ENCODE measurements at regions not wholly inside any gene's neighbourhood (a gene's known extent, or its start where the extent isn't known, plus 50 kb on each side); places are given as distances from the start of the nearest gene placed in this dataset.

DNA sequence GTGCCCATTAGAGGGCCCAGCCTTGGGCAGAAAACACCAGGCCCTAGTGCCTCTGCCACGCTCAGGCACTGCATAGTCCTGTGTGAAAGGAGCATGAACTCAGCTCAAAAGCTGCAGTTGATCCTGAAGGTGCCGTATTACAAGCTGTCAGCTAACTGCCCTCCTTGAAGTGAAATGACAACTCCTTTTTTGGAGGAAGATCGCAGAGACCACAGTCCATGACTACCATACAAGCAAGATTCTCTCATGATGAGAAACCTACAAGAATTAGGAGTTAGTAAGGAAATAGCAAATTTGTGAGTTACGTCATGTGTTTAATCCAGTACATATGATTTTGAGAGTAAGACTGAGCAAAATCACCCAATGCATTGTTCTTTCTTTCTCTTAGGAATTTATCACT, 513.9 kb upstream of the NR2F2 start:
- no peak for DNase-seq

DNA sequence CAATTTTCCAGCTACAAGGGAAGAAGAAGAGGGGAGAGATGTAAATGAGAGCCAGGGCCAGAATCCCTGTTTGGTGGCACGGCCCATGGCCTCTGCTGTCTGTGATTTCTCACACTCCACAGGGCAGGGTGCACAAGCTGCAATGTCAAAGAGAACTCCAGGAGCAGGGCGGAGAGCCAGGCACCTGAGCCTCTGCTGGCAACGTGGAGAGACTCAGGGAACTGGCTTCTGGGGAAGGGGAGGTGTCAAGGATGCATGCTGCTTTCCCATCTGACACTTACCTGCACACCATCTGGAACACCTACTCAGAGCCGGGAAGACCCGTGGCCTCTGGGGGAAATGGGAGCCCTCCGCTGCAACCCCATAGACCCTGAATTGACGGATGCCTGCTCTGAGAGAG, 507.5 kb upstream of the NR2F2 start:
- no peak for DNase-seq

DNA sequence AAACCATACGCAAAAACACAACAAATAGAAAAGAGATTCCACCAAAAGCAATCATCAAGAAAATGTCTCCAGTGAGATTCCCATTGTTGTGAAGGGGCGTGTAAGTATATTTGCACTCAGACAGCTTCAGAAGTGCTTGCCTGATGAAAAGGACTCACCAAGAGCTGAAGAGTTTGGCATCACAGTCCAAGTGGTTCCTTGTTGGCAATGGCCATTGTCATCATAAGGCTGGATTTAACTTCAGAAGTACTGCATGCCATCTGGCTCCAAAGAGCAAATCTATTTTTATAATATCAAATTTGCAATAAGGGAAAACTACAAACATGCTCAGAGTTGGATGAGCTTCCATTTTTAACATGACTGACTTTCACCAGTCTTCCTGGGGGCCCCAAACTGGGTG, 505.3 kb upstream of the NR2F2 start:
- no peak for DNase-seq

DNA sequence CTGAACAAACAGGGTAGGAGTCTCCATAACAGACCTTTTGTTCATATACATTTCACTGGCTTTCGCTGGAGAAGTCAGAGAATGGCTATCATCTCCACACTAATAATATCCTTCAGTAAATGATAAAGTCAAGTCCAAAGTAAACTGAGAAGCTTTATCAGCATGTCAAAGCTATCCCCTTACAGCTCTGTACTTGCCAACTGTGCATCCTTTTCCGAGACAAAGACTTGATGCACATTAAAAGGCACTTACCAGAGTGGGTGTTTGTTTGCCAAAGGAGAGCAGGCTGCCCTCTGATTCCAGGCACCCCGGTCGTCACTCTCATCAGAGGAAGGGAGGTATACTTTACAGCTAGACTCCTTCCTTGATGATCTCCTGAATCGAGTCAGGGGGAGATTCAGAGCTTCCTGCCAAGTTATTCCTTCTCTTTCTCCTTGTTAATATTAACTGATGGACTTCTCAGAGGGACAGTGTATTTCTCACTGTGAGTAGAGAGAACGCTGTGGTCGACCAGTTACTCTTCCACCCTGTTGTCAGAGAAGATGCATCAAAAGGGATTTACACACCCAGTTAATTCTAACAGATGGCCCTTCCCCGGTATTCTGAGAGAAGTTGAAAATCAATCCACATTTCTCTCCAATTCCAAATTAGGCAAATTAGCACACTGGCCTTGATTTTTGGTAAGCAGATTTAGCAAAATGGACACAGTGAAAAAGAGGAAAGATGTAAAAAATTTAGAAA, 504.7 kb upstream of the NR2F2 start:
- peak; percentile 53 for DNase-seq

DNA sequence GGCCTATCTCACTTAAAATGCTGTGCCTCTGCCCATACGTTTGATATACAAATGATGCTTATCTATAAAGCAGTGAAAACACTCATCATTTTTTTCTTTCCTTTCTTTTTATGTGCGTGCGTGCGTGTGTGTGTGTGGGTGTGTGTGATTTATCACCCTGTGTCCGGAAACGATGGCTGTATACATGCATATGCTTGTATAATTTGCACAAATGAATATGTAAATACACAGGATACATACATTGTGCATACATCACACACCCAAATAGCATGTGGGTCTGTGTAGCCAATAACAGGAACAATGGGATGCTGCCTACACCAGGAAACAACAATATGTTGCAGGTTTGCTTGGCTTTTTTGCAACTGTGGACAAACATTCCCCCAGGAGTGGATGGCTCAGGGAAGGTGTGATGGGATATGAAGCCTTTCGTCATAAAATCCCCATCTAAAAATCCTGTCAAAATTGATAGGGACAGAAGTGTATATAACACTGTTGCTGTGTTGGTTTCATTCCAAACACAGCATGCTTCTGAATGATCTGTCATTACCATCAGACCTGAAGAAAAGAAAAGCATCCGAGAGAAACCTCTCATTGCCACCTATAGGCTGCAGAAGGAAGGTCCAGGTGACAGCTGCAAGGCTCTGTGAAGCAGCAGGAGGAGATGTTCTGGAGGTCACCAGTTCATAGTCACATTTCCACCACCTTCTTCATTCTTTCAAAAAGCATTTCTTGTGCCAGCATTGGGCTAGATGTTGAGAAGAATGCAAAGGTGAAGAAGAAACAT, 503.9 kb upstream of the NR2F2 start:
- no peak for DNase-seq

DNA sequence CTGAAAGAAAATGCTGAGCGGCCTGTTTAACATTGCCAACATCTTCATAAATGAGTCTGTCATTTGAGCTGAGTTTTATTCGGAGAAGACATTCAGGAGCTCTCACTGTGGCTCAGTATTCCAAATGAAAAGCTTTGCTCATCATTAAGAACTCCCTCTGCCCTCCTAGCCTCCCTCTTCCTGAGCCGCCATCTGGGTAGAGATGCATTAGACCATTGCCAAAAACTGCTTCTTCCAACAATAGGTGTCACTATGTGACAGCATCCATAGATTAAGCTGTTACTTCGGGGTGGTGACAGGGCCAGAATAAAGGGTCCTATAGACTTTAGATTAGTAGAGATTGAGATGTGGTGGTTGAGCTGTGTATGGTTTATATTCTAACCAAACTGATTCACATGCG, 501.4 kb upstream of the NR2F2 start:
- no peak for DNase-seq

DNA sequence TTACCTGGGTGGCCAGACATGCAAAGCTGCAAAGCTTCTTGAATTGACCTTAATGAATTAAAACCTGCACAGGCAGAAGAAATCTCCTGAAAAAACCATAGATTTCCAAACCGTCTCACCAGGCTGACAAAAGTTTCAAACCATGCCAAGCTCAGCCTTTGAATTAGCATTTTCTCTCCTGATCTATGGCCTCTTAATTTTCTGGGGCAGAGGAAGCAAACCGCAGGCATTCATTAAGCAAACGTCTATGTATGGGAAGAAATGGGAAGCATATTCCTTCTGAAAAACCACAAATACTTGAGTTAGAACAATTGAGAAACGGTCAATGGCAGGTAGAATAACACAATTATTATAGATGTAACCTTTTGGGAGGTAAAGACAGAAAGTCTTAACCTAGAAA, 500.2 kb upstream of the NR2F2 start:
- no peak for DNase-seq

DNA sequence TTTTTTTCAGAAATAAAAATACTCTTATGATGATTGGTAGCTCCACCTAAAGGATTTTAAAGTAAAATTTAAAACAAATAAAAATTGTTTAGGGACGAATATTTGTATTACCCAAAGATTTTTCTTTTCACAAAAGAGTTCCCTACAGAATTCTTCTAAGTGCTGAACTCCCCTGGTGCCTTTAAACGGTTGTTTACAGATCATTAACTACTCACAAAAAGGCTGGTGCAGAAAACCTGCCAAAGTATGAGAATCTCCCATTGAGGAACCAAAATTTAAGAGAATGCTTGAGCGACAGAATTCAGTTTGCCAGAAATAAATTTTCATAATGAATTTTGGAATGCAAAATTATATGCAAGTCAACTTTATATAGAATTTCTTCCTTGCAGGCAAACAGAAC, 497.8 kb upstream of the NR2F2 start:
- peak; percentile 1 for DNase-seq

DNA sequence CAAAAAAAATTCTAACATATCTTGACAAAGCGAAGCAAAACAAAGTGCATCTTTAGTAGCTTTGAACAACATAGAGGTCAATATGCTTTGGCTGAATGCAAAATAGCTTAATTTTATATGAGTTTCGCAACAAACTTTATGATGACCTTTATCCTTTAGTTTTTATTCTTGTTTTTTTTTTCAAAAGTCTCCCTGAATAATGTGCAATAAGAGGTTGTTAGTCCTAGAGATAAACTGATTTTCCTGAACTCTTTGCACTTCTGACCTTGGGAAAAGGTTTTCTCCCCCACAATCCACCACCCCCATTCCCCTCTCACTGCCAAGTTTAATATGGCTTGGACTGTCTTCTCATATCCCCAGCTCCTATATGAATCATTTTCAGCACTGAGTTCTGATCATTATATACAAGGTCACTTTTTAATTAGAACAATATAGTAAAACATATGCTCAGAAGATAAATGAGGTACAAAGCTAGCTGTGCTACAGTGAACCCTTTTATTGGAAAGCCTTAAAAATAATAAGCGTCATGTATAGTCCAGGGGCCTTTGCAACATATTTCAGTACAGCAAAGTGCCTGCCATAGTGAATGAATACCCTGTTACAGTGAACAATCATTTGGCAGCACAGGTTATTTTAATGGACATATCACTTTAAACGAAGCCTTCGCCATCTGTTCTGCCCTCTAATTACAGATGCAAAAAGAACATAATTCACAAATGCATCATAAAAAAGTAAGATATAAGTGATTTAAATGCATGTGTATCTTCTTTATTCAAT, 496.3 kb upstream of the NR2F2 start:
- DNase-seq, result no peak

DNA sequence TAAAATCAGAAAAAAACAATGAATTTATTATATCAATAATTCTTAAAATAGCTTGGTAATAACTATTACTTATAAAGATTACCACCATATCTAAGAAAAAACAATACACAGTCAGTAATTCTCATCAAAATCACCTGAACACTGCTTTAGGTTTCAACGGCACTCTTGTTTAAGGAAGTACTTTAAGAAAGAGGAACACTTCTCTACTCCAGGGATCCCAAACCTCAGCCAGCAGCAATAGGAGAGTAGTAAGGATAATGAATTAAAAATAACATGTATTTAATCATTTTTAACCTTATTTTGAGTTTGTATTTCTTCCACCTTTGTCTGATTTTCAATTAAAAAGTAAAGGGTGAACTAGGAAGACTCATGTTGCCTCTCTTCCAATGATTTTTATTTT, 494.0 kb upstream of the NR2F2 start:
- no peak for DNase-seq

DNA sequence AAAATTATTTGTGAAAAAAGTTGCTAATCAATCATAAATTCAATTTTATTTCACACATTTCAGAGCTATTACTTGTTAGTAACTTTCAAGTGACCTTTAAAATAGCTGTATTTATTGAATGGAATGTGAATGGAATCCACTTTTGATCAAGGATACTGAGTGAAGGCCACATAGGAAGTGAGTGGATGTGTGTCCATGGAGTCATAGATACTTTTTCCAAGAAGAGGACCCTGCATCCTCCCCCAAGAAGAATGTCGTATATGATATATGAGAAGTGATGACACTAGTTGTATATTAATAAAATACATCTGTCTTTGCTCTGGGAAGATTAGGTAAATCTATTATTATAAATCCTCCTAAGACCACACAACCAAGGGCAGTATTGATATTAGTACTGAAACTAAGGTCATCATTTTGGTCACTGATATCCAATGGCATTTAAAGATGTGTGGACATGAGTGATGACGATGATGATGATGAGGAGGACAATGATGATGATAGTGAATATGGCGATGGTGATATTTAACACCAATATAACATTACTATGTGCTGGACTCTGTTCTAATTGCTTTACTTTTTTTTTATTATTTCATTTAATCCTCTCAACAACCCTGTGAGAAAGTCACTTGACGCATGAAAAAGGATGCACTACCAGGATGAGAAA, 493.0 kb upstream of the NR2F2 start:
- no peak for DNase-seq

DNA sequence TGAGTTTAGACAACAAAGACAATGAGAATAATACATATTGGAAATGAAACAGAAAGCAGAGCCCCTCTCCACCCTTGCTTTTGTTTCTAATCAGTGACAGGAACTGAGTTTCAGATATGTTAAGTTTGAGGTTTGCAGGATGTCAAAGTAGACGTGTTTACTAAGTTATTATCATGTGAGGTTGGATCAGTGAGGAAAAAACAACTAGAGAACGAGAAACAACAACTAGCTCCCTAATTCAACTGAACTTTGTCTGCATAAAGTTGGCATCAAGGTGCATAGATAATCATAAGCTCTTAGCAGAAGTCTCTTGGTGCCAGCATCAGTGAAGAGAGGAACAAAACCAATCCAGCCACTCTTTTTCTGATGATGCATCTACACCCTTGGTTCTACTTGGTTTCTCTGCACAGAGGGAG, 491.1 kb upstream of the NR2F2 start:
- DNase-seq, result no peak

DNA sequence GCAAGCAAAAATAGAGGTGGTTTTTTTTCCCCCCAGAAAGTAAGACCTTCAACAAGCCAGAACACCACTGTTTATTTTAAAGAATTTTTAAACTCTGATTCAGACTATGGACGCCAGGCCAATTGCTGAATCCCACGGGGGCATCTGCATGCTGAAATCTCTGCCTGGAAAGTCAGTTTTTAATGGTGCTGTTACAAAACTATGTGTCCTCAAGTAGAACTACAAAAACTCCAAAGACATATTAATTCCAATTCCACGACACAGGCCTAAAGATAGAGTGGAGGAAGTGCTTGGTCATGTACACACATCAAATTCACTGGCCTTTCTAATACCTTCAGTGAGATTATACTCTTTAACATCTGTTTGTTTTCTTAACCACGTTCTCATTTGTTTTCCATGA, 490.5 kb upstream of the NR2F2 start:
- no peak for DNase-seq

DNA sequence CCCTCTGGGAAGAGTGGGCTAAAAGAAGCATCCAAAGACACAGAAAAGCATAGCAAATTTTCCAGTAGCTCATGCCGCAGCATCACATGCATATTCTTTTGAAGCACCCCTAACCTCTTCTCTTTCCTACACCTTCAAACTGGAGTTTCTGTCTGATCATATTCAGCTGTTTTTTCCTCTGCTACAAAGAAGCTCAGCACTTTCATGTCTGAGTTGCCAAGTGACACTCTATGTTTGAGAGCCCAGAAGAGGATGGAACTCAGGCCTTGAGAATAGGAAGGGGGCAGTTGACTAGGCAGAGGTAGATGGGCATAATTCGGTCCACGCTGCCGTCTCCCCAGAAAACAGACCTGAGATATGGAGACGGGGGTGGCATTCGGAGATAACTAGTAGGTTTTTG, 489.6 kb upstream of the NR2F2 start:
- DNase-seq, result no peak

DNA sequence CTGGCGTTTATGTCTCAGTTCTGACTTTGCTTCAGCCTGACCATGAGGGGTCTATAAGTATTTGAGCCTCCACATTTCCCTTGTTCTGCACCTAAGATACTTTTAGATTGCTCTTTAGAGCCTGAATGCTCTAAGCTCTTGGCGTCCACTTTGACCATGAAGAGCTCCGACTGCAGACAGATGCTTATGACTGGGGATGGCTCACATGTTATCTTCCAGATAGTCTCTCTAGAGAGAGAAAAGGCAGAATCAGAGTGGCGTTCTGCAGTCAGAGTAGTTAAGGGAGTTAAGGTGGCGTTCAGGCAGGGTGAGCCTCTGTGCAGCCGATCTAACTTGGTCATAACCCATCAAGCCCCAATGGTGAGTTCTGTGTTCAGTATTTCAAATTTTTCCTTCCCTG, 487.9 kb upstream of the NR2F2 start:
- DNase-seq, result no peak

DNA sequence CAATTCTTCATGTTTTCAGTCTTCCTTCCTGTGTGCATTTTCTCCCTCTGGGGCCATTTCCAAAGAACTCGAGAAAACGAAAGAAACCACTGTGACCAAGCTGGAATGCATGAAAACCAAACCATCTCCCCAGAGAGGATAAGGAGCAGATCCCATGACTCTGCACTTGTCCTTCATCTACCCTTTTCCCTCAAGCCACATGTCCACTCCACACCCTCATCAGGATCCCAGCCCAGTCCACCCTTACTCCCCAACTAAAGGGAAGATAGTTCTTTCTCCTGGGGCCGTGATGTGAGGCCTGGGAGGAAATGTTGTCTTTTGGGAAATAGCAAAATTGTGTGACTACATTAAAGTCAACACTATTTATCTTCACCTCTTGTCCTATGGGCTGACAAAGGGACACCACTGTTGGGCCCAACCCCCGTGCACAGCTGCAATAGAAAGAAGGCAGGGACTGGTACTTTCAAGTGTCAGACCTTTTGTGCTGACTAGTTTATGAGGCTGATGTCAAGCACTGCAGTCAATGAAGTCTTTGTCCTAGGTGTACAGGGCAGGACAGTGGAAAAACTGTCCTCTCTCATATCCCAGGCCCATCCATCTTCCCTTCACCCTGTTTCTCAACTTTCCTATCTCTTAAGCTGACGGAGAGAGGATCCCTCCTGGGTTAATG, 487.1 kb upstream of the NR2F2 start:
- no peak for DNase-seq

DNA sequence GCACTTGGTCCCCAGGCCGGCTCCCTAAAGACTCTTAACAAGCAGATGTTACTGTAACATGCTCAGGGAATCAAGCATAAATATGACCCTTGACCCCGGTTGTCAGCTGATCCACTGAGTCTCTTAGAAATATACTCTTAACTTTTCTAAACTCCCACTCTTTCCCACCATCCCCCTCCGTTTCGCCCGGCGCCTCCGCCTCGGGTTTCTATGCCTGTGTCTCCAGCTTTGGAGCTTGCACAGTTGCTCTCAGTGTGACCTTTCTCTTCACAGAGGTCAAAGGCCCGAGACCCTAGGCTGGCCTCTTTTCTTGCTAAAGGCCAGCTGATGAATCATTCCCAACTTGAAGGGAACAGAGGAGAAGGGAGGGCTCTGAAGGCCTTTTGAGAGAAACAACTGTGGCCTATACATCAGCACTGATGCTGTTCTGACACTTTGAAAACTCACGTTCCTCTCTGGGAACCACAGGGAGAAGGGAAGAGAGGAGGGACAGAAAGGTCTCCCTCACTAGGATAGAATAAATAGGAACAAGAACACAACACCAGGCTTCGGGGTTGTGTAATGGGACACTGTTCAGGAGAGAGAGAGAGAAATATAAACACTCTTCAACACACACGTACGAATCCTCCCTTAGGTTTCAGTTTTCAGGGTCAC, 484.5 kb upstream of the NR2F2 start:
- DNase-seq, result no peak

DNA sequence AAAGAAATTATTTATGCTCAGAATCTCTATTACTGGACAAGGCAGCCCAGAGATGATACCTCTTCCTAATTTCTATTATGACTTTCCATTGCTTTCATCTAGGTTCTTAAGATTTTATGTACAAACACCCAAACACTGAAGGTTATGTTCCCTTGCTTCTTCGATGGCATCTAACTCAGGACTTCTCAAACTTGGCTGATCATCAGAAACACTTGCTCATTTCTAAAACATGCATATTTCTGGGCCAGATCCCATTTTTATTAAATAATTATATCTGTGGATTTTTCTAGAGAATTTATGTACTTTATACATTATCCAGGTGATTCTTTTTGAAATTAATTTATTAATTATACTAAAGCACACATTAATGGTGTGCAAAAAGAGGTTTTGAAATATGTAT, 482.4 kb upstream of the NR2F2 start:
- no peak for DNase-seq

DNA sequence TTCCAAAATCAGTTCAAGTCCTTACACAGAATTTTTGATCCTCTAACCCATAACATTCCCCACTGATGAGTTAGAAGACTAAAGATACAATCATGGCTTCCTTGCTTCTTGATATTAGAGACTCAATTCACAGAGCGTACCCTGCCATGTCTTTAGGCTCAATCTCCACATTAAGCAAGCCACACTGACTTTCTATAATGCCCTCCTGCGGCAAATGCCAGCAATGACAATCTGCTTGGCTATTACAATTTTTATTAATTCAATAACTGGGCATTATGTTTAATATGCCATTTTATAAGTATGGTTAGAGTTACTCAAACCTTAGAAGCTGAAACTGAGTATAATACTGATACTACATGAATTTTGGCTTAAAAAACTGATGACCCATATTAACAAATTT, 479.7 kb upstream of the NR2F2 start:
- no peak for DNase-seq

DNA sequence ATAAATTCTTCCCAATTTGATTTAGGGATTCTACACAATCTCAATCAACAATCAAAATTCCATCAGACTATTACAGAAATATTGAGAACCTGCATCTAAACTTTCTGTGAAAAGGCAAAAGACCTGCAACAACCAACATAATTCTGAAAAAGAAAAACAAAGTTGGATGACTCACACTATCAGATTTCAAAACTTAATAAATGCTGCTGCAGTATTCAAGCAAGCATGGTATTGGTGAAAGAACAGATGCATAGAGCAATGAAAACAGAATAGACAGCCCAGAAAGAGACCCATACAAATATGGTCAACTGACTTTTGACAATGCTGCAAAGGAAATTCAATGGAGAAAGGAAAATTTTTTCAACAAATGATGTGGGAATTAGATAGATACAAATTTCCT, 477.1 kb upstream of the NR2F2 start:
- no peak for DNase-seq

DNA sequence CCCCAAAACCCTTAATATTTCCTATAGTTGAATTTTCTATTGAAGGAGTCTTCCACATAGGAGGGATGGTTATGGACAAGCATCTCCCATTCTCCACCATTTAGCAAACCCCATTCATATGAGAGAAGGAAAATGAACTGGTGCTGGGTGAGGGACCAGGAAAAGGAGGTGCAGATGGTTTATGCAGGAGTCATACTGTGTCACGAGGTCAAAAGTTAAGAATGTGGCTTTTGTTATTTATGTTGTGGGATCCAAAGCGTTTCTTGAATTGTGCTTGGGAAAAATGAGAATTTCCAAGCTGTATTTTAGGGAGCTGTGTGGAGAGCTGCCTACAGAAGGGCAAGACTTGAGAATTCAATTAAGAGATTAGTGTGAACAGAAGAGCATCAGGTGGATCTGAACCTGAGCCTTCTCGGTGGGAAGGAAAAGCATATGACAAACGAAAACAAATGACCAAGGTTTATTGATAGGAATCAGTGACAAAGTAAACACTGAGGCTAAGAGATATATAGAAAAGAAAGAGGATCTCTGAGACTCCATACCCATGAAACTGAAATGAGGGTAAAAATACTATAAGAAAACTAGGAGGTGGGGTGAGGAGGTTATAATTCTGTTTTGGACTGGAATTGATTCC, 473.3 kb upstream of the NR2F2 start:
- no peak for DNase-seq

DNA sequence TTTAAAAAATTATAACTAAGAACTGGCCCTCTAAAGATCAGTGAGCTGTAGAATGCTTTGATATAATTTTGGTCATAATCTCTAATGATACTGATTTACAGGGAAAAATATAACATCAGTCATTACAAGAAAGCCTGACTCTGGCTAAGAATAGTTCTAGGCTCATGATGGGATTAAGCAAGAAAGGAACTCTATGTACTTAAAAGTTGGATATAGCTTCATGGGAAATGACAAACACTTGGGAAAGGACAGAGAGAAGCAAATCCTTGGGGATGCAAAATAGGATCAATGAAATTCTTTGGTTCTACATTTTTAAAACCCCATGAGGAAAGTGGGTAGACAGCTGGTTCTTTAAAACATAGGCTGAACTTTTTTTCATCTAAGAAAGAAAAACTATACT, 472.7 kb upstream of the NR2F2 start:
- DNase-seq, result no peak
